HepG2 (cell line): ENCODE measurements at regions not wholly inside any gene's neighbourhood (a gene's known extent, or its start where the extent isn't known, plus 50 kb on each side); places are given as distances from the start of the nearest gene placed in this dataset.

ENCODE experiments used
- CEBPG ChIP-seq: IDR thresholded peaks from 2 replicates; pipeline ENCODE4 v1.6.1; 2016
- ELF4 ChIP-seq: sonication (generic); formaldehyde crosslinking; IDR thresholded peaks from 2 replicates; pipeline ENCODE4 v1.5.0; 2020; ENCODE audit warnings: missing genetic modification reagents, mild to moderate bottlenecking, moderate library complexity, borderline replicate concordance
- HCFC1 ChIP-seq: fragments of 150-350 bp; IDR thresholded peaks from 2 replicates; pipeline ENCODE4 v1.6.1; 2014; ENCODE audit warnings: low read depth, low read length
- MED1 ChIP-seq: sonication (generic); formaldehyde crosslinking; IDR thresholded peaks from 2 replicates; pipeline ENCODE4 v1.4.0; 2020; ENCODE audit warnings: missing genetic modification reagents
- NR2F6 ChIP-seq, 2 experiments: IDR thresholded peaks; 2 replicates each; pipeline ENCODE4 v1.6.1; 2016; ENCODE audit warnings: antibody characterized with exemption in 1 of 2, mild to moderate bottlenecking in 1 of 2
- POLR2AphosphoS2 ChIP-seq: IDR thresholded peaks from 2 replicates; pipeline ENCODE4 v1.6.1; 2011; ENCODE audit warnings: low read depth, low read length, improper control_type of control experiment
- ZMYM3 ChIP-seq: sonication (generic); formaldehyde crosslinking; IDR thresholded peaks from 2 replicates; pipeline ENCODE4 v1.5.1; 2020; ENCODE audit warnings: mild to moderate bottlenecking, missing genetic modification reagents
- ZNF430 ChIP-seq: sonication (generic); formaldehyde crosslinking; IDR thresholded peaks from 2 replicates; pipeline ENCODE4 v1.9.0; 2021; ENCODE audit warnings: mild to moderate bottlenecking, missing genetic modification reagents
- ZNF577 ChIP-seq: sonication (generic); formaldehyde crosslinking; IDR thresholded peaks from 2 replicates; pipeline ENCODE4 v1.4.0; 2020; ENCODE audit warnings: mild to moderate bottlenecking, low read depth, missing genetic modification reagents, borderline replicate concordance
- ZSCAN21 ChIP-seq: sonication (generic); formaldehyde crosslinking; IDR thresholded peaks from 2 replicates; pipeline ENCODE4 v1.8.0; 2022; ENCODE audit warnings: mild to moderate bottlenecking, missing genetic modification reagents, moderate library complexity, borderline replicate concordance
- TF ChIP-seq, protein P1 (sequence below): sonication (generic); formaldehyde crosslinking; conservative IDR thresholded peaks from 2 replicates; pipeline ENCODE4 v1.8.0; 2022; ENCODE audit warnings: mild to moderate bottlenecking, moderate library complexity, missing genetic modification reagents
- TF ChIP-seq, protein P2 (sequence below): sonication (generic); formaldehyde crosslinking; IDR thresholded peaks from 2 replicates; pipeline ENCODE4 v1.4.0; 2020; ENCODE audit warnings: missing genetic modification reagents, borderline replicate concordance
- TF ChIP-seq, protein P3 (sequence below): sonication (generic); formaldehyde crosslinking; IDR thresholded peaks from 2 replicates; pipeline ENCODE4 v1.5.1; 2020; ENCODE audit warnings: missing genetic modification reagents, mild to moderate bottlenecking, borderline replicate concordance
- TF ChIP-seq, protein P4 (sequence below): sonication (generic); formaldehyde crosslinking; IDR thresholded peaks from 2 replicates; pipeline ENCODE4 v1.8.0; 2022; ENCODE audit warnings: low read depth, missing genetic modification reagents
- TF ChIP-seq, protein P5 (sequence below): sonication (generic); formaldehyde crosslinking; IDR thresholded peaks from 2 replicates; pipeline ENCODE4 v1.9.0; 2022; ENCODE audit warnings: missing genetic modification reagents, mild to moderate bottlenecking, borderline replicate concordance
- TF ChIP-seq, protein P6 (sequence below): sonication (generic); formaldehyde crosslinking; IDR thresholded peaks from 2 replicates; pipeline ENCODE4 v1.5.1; 2020; ENCODE audit warnings: missing genetic modification reagents, mild to moderate bottlenecking, borderline replicate concordance

DNA sequence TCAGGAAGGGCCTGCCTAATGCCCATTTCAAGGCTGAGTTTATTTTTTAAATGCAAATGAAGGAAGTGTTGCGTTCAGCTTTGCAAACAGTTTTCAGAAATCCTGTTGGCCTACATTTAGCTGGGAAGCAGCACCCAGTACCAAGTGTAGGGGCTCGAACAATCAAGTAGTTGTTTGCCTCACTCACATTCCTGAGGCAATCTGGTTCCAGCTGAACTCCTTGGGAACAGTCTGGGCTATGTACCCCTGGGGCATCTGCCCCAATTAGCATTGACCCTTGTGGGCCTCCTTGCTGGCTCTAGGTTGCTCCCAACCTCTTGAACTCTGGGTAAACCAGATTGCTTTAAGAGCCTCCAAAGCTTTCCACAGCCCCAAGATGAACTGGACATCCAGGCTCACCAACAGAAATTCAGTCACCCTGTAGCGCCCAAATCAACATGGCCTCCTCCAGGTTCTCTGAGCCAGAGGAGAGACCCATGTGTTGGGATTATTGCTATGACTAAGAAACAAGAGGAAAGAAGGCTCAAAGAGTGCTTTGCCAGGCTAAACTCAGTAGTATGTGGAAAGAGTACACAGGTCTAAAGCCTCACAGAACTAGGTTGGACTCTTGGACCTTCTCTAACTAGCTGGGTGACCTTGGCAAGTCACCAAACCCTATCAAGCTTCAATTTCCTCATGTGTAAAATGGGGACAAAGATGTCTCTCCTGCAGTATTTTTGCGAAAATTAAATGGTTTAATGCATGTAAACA, 532.7 kb downstream of the SOX2 start (continued):
- no peak for TF ChIP-seq ZNF430 (CRISPR knock-in tag)
- TF ChIP-seq ELF4 (CRISPR knock-in tag): no peak
- TF ChIP-seq, protein P1, sequence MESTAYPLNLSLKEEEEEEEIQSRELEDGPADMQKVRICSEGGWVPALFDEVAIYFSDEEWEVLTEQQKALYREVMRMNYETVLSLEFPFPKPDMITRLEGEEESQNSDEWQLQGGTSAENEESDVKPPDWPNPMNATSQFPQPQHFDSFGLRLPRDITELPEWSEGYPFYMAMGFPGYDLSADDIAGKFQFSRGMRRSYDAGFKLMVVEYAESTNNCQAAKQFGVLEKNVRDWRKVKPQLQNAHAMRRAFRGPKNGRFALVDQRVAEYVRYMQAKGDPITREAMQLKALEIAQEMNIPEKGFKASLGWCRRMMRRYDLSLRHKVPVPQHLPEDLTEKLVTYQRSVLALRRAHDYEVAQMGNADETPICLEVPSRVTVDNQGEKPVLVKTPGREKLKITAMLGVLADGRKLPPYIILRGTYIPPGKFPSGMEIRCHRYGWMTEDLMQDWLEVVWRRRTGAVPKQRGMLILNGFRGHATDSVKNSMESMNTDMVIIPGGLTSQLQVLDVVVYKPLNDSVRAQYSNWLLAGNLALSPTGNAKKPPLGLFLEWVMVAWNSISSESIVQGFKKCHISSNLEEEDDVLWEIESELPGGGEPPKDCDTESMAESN: no peak
- peak; percentile 54; the same call in 1 of the 2 replicates for TF ChIP-seq ZMYM3 (CRISPR knock-in tag)
- no peak for TF ChIP-seq HCFC1
- peak; percentile 45 for TF ChIP-seq CEBPG
- TF ChIP-seq, protein P2, sequence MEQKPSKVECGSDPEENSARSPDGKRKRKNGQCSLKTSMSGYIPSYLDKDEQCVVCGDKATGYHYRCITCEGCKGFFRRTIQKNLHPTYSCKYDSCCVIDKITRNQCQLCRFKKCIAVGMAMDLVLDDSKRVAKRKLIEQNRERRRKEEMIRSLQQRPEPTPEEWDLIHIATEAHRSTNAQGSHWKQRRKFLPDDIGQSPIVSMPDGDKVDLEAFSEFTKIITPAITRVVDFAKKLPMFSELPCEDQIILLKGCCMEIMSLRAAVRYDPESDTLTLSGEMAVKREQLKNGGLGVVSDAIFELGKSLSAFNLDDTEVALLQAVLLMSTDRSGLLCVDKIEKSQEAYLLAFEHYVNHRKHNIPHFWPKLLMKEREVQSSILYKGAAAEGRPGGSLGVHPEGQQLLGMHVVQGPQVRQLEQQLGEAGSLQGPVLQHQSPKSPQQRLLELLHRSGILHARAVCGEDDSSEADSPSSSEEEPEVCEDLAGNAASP (CRISPR knock-in tag): 0 out of 2 replicates have a peak, but pooled peaks have one; percentile 17
- TF ChIP-seq, protein P3, sequence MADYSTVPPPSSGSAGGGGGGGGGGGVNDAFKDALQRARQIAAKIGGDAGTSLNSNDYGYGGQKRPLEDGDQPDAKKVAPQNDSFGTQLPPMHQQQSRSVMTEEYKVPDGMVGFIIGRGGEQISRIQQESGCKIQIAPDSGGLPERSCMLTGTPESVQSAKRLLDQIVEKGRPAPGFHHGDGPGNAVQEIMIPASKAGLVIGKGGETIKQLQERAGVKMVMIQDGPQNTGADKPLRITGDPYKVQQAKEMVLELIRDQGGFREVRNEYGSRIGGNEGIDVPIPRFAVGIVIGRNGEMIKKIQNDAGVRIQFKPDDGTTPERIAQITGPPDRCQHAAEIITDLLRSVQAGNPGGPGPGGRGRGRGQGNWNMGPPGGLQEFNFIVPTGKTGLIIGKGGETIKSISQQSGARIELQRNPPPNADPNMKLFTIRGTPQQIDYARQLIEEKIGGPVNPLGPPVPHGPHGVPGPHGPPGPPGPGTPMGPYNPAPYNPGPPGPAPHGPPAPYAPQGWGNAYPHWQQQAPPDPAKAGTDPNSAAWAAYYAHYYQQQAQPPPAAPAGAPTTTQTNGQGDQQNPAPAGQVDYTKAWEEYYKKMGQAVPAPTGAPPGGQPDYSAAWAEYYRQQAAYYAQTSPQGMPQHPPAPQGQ (CRISPR knock-in tag): no peak
- peak; percentile 33; the same call in 1 of the 2 replicates for TF ChIP-seq MED1 (CRISPR knock-in tag)
- TF ChIP-seq, protein P4, sequence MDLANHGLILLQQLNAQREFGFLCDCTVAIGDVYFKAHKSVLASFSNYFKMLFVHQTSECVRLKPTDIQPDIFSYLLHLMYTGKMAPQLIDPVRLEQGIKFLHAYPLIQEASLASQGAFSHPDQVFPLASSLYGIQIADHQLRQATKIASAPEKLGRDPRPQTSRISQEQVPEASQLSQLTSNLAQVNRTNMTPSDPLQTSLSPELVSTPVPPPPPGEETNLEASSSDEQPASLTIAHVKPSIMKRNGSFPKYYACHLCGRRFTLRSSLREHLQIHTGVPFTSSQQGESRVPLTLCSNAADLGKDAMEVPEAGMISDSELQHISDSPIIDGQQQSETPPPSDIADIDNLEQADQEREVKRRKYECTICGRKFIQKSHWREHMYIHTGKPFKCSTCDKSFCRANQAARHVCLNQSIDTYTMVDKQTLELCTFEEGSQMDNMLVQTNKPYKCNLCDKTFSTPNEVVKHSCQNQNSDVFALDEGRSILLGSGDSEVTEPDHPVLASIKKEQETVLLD (CRISPR knock-in tag): no peak
- no peak for TF ChIP-seq ZNF577 (CRISPR knock-in tag)
- peak; percentile 77; the same call in 1 of the 2 replicates for TF ChIP-seq ZSCAN21 (CRISPR knock-in tag)
- 0 out of 2 replicates have a peak, but pooled peaks have one; percentile 39 for TF ChIP-seq NR2F6 (IDR thresholded peaks at IDR 0.05)
- peak; percentile 66 for TF ChIP-seq NR2F6 (CRISPR knock-in tag; IDR thresholded peaks at IDR 0.05)
- TF ChIP-seq, protein P5, sequence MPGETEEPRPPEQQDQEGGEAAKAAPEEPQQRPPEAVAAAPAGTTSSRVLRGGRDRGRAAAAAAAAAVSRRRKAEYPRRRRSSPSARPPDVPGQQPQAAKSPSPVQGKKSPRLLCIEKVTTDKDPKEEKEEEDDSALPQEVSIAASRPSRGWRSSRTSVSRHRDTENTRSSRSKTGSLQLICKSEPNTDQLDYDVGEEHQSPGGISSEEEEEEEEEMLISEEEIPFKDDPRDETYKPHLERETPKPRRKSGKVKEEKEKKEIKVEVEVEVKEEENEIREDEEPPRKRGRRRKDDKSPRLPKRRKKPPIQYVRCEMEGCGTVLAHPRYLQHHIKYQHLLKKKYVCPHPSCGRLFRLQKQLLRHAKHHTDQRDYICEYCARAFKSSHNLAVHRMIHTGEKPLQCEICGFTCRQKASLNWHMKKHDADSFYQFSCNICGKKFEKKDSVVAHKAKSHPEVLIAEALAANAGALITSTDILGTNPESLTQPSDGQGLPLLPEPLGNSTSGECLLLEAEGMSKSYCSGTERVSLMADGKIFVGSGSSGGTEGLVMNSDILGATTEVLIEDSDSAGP: no peak
- TF ChIP-seq, protein P6, sequence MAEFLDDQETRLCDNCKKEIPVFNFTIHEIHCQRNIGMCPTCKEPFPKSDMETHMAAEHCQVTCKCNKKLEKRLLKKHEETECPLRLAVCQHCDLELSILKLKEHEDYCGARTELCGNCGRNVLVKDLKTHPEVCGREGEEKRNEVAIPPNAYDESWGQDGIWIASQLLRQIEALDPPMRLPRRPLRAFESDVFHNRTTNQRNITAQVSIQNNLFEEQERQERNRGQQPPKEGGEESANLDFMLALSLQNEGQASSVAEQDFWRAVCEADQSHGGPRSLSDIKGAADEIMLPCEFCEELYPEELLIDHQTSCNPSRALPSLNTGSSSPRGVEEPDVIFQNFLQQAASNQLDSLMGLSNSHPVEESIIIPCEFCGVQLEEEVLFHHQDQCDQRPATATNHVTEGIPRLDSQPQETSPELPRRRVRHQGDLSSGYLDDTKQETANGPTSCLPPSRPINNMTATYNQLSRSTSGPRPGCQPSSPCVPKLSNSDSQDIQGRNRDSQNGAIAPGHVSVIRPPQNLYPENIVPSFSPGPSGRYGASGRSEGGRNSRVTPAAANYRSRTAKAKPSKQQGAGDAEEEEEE (CRISPR knock-in tag): no peak
- no peak for TF ChIP-seq POLR2AphosphoS2
